ENCODE measurements at regions not wholly inside any gene's neighbourhood (a gene's known extent, or its start where the extent isn't known, plus 50 kb on each side); places are given as distances from the start of the nearest gene placed in this dataset.
"Not testable (repeated sequence)": the region's sequence is repeated elsewhere in the genome, so short reads cannot be mapped to it uniquely, and the experiment has no call there.

GRCh38 chrX:106284431-106285025, 116.4 kb downstream of the PWWP3B start:
- Histone ChIP-seq H3K27me3 (ENCODE audit: control insufficient read depth, insufficient read depth, low read length) (no peaks in the 10 kb centered on the region; the same call in 1 of the 2 replicates), H3K9ac (ENCODE audit: low read length) (no peak overlapping the region), H3K36me3 (ENCODE audit: control insufficient read depth, insufficient read depth, low read length) (no peaks in the 10 kb centered on the region), H3K9me3 (ENCODE audit: control insufficient read depth, insufficient read depth, low read depth, low read length) (no peaks in the 10 kb centered on the region), H3K4me1 (ENCODE audit: control insufficient read depth, insufficient read depth, low read length) (no peaks in the 10 kb centered on the region), H3K4me3 (ENCODE audit: low read depth, low read length) (no peak overlapping the region), H3K27ac (ENCODE audit: low read depth, low read length) (no peak overlapping the region)

- no peaks in the 10 kb centered on the region for H3K9me3 ChIP-seq (ENCODE audit: control insufficient read depth, insufficient read depth, low read depth, low read length)
- H3K36me3 ChIP-seq (ENCODE audit: control insufficient read depth, insufficient read depth, low read length), result no peaks in the 10 kb centered on the region
- H3K4me1 ChIP-seq (ENCODE audit: control insufficient read depth, insufficient read depth, low read length), result no peaks in the 10 kb centered on the region
- H3K9ac ChIP-seq (ENCODE audit: low read length), result no peak overlapping the region
- H3K27ac ChIP-seq (ENCODE audit: low read depth, low read length), result no peak overlapping the region
- H3K27me3 ChIP-seq (ENCODE audit: control insufficient read depth, insufficient read depth, low read length), result no peaks in the 10 kb centered on the region; the same call in 1 of the 2 replicates
- H3K4me3 ChIP-seq (ENCODE audit: low read depth, low read length), result no peak overlapping the region
Measured at GRCh38 chrX:106286053-106286650, 118.0 kb downstream of the PWWP3B start.

- not testable (repeated sequence) for H3K4me1 ChIP-seq (ENCODE audit: control insufficient read depth, insufficient read depth, low read length); H3K27ac ChIP-seq (ENCODE audit: low read depth, low read length); H3K9ac ChIP-seq (ENCODE audit: low read length); H3K9me3 ChIP-seq (ENCODE audit: control insufficient read depth, insufficient read depth, low read depth, low read length); H3K36me3 ChIP-seq (ENCODE audit: control insufficient read depth, insufficient read depth, low read length); H3K27me3 ChIP-seq (ENCODE audit: control insufficient read depth, insufficient read depth, low read length); H3K4me3 ChIP-seq (ENCODE audit: low read depth, low read length)
Measured at GRCh38 chrX:106290778-106291177, 122.7 kb downstream of the PWWP3B start.

- not testable (repeated sequence) for H3K27ac ChIP-seq (ENCODE audit: low read depth, low read length); H3K4me1 ChIP-seq (ENCODE audit: control insufficient read depth, insufficient read depth, low read length); H3K4me3 ChIP-seq (ENCODE audit: low read depth, low read length); H3K27me3 ChIP-seq (ENCODE audit: control insufficient read depth, insufficient read depth, low read length); H3K9me3 ChIP-seq (ENCODE audit: control insufficient read depth, insufficient read depth, low read depth, low read length); H3K9ac ChIP-seq (ENCODE audit: low read length); H3K36me3 ChIP-seq (ENCODE audit: control insufficient read depth, insufficient read depth, low read length)
Measured at GRCh38 chrX:106291779-106292390, 123.8 kb downstream of the PWWP3B start.

- no peaks in the 10 kb centered on the region for H3K4me1 ChIP-seq (ENCODE audit: control insufficient read depth, insufficient read depth, low read length)
- no peak overlapping the region for H3K4me3 ChIP-seq (ENCODE audit: low read depth, low read length)
- H3K36me3 ChIP-seq (ENCODE audit: control insufficient read depth, insufficient read depth, low read length), result no peaks in the 10 kb centered on the region
- no peaks in the 10 kb centered on the region for H3K9me3 ChIP-seq (ENCODE audit: control insufficient read depth, insufficient read depth, low read depth, low read length)
- H3K27me3 ChIP-seq (ENCODE audit: control insufficient read depth, insufficient read depth, low read length), result no peaks in the 10 kb centered on the region
- H3K27ac ChIP-seq (ENCODE audit: low read depth, low read length), result no peak overlapping the region
- H3K9ac ChIP-seq (ENCODE audit: low read length), result no peak overlapping the region
Measured at GRCh38 chrX:106300239-106300638, 132.1 kb downstream of the PWWP3B start.

GRCh38 chrX:106300656-106301055, 132.6 kb downstream of the PWWP3B start:
- Histone ChIP-seq H3K9me3 (ENCODE audit: control insufficient read depth, insufficient read depth, low read depth, low read length) (no peaks in the 10 kb centered on the region), H3K4me1 (ENCODE audit: control insufficient read depth, insufficient read depth, low read length) (no peaks in the 10 kb centered on the region), H3K4me3 (ENCODE audit: low read depth, low read length) (no peak overlapping the region), H3K36me3 (ENCODE audit: control insufficient read depth, insufficient read depth, low read length) (no peaks in the 10 kb centered on the region), H3K27me3 (ENCODE audit: control insufficient read depth, insufficient read depth, low read length) (no peaks in the 10 kb centered on the region), H3K27ac (ENCODE audit: low read depth, low read length) (no peak overlapping the region), H3K9ac (ENCODE audit: low read length) (no peak overlapping the region)

- Histone ChIP-seq H3K9me3 (ENCODE audit: control insufficient read depth, insufficient read depth, low read depth, low read length) (peaks cover 4% of the 10 kb centered on the region; the same call in 1 of the 2 replicates), H3K9ac (ENCODE audit: low read length) (no peak overlapping the region), H3K36me3 (ENCODE audit: control insufficient read depth, insufficient read depth, low read length) (no peaks in the 10 kb centered on the region), H3K4me1 (ENCODE audit: control insufficient read depth, insufficient read depth, low read length) (no peaks in the 10 kb centered on the region), H3K27me3 (ENCODE audit: control insufficient read depth, insufficient read depth, low read length) (no peaks in the 10 kb centered on the region; the same call in 1 of the 2 replicates), H3K4me3 (ENCODE audit: low read depth, low read length) (no peak overlapping the region), H3K27ac (ENCODE audit: low read depth, low read length) (no peak overlapping the region)
Measured at GRCh38 chrX:106302304-106302703, 134.2 kb downstream of the PWWP3B start.

- Histone ChIP-seq H3K27ac (ENCODE audit: low read depth, low read length) (no peak overlapping the region), H3K4me1 (ENCODE audit: control insufficient read depth, insufficient read depth, low read length) (no peaks in the 10 kb centered on the region), H3K9ac (ENCODE audit: low read length) (no peak overlapping the region), H3K36me3 (ENCODE audit: control insufficient read depth, insufficient read depth, low read length) (no peaks in the 10 kb centered on the region), H3K4me3 (ENCODE audit: low read depth, low read length) (no peak overlapping the region), H3K9me3 (ENCODE audit: control insufficient read depth, insufficient read depth, low read depth, low read length) (peaks cover 4% of the 10 kb centered on the region; the same call in 1 of the 2 replicates), H3K27me3 (ENCODE audit: control insufficient read depth, insufficient read depth, low read length) (no peaks in the 10 kb centered on the region; the same call in 1 of the 2 replicates)
Measured at GRCh38 chrX:106306391-106306947, 138.4 kb downstream of the PWWP3B start.

- Histone ChIP-seq H3K36me3 (ENCODE audit: control insufficient read depth, insufficient read depth, low read length) (no peaks in the 10 kb centered on the region), H3K27ac (ENCODE audit: low read depth, low read length) (no peak overlapping the region), H3K9me3 (ENCODE audit: control insufficient read depth, insufficient read depth, low read depth, low read length) (no peaks in the 10 kb centered on the region), H3K9ac (ENCODE audit: low read length) (no peak overlapping the region), H3K4me1 (ENCODE audit: control insufficient read depth, insufficient read depth, low read length) (no peaks in the 10 kb centered on the region), H3K27me3 (ENCODE audit: control insufficient read depth, insufficient read depth, low read length) (no peaks in the 10 kb centered on the region; the same call in 1 of the 2 replicates), H3K4me3 (ENCODE audit: low read depth, low read length) (no peak overlapping the region)
Measured at GRCh38 chrX:106323357-106323756, 155.3 kb downstream of the PWWP3B start.

GRCh38 chrX:106331606-106332005, 163.5 kb downstream of the PWWP3B start:
- Histone ChIP-seq H3K36me3 (ENCODE audit: control insufficient read depth, insufficient read depth, low read length) (no peaks in the 10 kb centered on the region), H3K9me3 (ENCODE audit: control insufficient read depth, insufficient read depth, low read depth, low read length) (peaks cover 7% of the 10 kb centered on the region; the same call in 1 of the 2 replicates), H3K9ac (ENCODE audit: low read length) (no peak overlapping the region), H3K4me3 (ENCODE audit: low read depth, low read length) (no peak overlapping the region), H3K27me3 (ENCODE audit: control insufficient read depth, insufficient read depth, low read length) (no peaks in the 10 kb centered on the region; the same call in 1 of the 2 replicates), H3K27ac (ENCODE audit: low read depth, low read length) (no peak overlapping the region), H3K4me1 (ENCODE audit: control insufficient read depth, insufficient read depth, low read length) (no peaks in the 10 kb centered on the region)

GRCh38 chrX:106341823-106342222, 173.7 kb downstream of the PWWP3B start:
- Histone ChIP-seq H3K27me3 (ENCODE audit: control insufficient read depth, insufficient read depth, low read length) (no peaks in the 10 kb centered on the region), H3K4me3 (ENCODE audit: low read depth, low read length) (no peak overlapping the region), H3K9ac (ENCODE audit: low read length) (no peak overlapping the region), H3K27ac (ENCODE audit: low read depth, low read length) (no peak overlapping the region), H3K36me3 (ENCODE audit: control insufficient read depth, insufficient read depth, low read length) (no peaks in the 10 kb centered on the region), H3K9me3 (ENCODE audit: control insufficient read depth, insufficient read depth, low read depth, low read length) (peaks cover 34% of the 10 kb centered on the region), H3K4me1 (ENCODE audit: control insufficient read depth, insufficient read depth, low read length) (no peaks in the 10 kb centered on the region)
